GM19397 (cell line): ENCODE measurements at regions not wholly inside any gene's neighbourhood (a gene's known extent, or its start where the extent isn't known, plus 50 kb on each side); places are given as distances from the start of the nearest gene placed in this dataset.

Experiments used
- ATAC-seq: cut with Tn5 transposase; IDR thresholded peaks from one replicate; pipeline ENCODE4 v1.9.1; 2021; ENCODE audit warnings: mild to moderate bottlenecking, moderate library complexity; ENCODE audit not compliant: unreplicated experiment

DNA sequence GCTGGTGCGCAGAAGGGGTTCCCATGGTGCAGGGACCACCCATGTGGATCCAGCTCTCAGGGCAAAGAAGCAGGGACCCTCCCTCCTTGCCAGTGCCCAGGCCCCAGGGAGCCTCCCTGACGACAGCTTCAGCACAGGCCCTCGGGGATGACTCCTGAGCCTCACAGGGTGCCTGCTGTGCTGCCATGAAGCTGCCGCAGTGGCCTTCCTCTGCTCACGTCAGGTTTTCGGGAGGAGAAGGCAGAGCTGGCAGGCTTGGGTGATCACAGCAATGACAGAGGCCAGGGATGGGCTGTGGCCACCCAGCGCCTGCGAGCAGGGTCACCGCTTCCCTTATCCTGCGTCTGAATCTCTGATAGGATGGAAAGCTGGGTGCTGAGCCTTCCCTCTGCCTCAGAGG is 276.2 kb downstream of the BRD1 start:
- ATAC-seq: no peak

DNA sequence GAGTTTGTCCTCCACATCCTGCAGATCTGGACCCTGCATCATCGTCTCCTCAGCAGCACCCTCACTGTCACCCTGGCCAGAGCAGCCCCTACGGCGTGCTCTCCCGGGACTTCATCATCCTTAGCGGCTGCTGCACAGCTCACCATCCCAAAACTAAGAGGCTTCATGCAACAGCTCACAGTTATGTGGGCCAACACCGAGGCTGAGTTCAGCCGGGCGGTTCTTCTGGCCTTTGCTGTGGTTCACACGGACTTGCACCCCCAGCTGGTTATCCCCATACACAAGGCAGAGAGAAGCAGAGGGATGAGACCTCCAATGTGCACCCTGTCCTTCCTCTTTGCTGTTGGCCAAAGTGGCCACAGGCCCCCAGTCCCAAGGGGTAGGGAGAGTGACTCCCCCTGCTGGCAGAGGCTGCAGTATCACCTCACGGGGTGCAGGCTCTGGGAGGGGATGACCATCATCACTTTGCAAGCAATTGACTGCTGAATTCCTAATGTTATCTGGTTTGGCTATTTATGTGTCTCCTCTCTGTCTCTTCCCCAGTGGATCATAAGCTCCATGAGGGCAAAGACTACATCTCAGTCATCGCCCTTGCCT is 276.8 kb downstream of the BRD1 start:
- ATAC-seq: no peak

DNA sequence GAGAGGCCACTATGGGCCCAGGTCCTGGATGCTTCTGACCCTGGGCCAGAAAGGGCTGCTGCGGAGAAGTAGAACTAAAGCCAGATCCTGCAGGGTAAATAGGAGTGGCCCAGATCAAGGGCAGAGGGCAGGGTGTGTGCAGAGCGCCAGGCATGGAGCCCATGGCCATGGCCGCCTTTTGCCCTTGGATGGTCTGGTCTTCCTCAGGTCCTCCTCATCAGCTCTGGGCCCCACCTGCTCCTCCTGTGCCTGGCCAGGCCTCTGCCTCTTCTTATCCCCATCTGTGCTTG is 277.6 kb downstream of the BRD1 start:
- ATAC-seq: no peak

DNA sequence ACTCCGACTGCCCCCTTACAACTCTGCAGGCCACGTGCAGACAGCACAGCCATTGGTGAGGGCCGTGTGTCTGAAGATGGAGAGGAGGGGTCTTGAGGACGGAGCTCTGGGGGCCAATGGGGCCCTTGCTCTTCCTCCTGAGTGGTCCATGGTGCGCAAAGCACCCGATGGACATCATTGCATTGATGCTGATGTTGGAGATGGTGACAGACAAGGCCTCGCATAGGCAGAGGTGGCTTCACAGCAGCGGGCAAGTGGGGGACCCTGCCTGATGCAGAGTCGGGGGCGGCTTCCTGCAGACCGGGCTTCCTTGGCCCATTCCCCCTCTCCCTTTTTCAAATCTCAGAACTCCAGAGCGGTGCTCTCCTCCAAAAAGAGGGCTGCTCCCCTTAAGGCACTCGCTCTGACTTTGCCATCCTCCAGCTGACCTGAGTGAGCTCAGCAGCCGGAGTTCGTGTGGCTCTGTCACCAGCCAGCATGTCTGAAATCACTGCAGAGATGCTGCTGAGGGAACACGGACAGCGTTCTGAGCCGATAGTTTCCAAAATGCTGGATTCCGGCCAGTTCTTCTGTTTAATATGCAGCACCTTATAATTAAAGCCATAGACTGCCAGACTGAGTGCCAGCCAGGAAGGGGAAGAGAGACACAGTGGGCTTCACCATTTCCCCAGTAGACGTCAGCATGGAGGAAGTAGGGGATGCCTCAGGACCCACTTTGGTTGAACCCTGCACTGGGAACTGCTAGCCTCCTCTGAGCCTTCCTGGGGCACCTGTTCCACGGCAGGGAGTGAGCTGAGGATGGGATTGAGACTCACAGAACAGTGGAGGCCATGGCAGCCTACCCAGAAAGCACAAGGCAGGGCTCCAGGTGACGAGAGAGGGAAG is 278.2 kb downstream of the BRD1 start:
- ATAC-seq: no peak

DNA sequence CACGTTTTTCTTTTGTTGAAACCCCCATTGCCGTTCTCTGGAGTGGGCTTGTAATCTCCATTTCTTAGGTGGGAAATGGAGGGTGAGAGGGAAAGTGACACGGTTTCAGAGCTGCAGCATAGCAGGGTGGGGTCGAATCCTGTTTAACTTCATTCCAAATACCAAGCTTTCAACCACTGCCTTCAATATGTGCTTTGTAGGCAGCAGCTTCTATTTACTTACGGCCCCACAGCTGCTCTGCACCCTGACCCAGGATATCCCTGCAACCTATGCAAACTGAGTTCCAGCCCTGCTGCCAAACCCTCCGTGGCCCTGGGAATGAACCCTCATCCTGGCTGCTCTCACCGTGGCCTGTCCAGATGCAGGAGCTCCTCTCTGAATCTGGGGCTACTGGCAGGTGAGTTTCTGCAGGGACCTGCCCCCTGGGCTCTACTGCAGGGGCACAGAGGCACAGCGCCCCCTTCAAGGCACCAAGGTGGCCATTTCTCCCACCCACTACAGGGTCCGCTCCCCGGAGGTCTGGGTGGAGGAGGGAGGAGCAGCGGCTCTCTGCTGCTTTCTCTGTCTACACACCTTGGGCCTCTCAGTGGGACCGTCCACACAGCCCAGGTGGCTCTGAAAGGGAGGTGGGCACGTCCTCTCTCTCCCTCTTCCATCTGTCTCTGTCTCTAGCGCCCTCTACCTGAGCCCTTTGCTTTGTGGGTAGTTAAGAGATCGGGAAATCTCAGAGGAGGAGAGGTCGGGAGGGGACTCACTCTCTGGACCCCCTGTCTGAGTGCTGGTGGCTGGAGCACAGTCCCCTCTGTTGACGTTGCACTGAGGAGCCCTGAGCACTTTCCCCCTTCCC is 279.1 kb downstream of the BRD1 start:
- no peak for ATAC-seq

DNA sequence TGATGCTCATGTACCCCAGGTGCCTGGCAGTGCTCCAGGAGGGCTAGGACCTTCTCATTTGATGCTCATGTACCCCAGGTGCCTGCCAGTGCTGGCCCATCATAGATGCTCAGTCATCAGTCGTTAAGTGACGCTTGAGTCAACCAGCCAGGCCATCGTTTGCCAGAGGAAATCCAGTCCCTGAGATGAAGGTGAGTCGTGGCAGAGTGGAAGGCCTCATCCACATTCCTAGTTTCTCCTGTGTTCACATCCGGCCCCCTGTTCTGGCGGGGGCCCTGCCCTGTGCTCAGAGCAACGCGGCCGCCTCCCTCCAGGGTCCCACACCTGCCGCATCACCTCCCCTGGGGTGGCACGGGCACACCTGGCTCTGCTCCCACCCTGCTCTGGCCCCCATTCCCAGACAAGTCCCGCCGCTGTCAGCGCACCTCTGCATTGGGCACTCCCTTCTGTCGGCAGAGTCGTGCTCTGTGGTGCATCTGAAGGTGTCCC is 279.9 kb downstream of the BRD1 start:
- no peak for ATAC-seq

DNA sequence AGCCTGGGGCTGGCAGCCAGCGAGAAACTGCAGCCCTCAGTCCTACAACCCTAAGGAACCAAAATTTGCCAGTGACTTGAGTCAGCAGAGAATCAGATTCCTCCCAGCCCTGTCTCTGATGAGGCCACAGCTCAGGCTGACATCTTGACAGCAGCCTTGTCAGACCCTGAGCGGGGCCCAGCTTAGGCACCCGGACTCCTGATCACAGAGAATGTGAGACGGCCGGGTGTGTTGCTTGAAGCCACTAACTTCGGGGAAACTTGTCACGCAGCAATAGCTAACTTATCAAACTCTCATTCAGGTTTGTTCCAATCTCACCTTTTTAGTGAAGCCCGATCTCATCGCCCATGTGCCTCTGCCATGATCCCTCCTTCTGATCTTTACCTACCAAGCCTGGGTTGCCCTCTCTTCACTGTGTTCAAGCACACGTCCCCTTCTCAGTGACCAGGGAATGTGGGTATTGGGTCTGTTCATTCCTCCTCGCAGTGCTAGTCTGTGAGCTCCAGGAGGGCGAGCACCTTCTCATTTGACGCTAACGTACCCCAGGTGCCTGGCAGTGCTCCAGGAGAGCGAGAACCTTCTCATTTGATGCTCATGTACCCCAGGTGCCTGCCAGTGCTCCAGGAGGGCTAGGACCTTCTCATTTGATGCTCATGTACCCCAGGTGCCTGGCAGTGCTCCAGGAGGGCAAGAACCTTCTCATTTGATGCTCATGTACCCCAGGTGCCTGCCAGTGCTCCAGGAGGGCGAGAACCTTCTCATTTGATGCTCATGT is 280.7 kb downstream of the BRD1 start:
- no peak for ATAC-seq

DNA sequence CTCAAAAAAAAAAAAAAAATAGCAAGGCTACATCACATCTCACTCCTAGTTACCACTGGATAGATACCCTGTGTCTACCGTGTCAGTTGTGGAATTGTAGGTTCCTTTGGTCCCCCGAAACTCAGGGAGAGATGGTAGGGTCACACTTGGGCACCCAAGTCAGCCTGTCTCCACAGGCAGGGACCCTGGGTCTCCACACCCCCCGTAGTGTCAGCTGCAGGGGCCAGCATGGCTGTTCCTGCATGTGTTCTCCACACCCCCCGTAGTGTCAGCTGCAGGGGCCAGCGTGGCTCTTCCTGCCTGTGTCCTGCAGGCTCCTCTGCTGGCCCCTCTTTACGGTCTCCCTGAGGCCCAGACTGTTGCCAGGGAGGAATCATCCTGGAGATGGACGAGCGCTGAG is 282.1 kb downstream of the BRD1 start:
- no peak for ATAC-seq

DNA sequence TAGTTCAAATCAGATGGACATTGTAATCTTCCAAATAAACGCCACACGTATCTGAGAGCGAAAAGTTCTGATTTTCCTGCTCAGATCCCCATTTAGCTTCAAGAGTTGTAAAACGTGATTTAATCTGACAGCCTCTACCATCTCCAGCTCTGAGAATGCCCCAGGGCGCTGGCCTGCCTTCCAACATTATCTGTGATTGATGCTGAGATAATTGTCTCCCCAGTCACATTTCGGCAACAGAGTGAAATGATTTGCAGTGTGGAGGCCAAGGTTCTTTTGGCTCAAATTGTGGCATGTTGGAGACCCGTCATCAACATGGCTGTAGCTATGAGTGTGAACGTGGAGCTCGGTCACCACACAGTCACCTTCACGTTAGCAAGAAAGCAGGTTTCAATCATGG is 283.4 kb downstream of the BRD1 start:
- ATAC-seq: no peak

DNA sequence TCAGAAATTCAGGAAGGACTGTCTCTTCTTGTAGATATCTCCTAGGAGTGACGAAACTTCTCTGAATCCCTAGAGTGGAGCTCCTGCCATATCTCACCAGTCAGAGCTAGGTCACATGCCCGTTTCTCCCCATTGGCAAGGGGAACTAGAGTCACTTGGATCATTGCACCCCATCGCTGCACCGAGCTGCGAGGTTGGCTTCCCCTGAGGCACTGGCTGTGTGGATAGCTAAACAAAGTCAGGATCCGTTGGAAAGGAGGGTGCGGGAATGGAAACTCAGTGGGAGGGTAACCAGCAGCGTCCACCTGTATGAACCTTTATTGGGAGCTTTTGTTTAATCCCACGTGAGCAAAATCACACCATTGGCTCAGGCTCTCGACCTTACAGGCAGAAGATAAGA is 283.8 kb downstream of the BRD1 start:
- ATAC-seq: no peak

DNA sequence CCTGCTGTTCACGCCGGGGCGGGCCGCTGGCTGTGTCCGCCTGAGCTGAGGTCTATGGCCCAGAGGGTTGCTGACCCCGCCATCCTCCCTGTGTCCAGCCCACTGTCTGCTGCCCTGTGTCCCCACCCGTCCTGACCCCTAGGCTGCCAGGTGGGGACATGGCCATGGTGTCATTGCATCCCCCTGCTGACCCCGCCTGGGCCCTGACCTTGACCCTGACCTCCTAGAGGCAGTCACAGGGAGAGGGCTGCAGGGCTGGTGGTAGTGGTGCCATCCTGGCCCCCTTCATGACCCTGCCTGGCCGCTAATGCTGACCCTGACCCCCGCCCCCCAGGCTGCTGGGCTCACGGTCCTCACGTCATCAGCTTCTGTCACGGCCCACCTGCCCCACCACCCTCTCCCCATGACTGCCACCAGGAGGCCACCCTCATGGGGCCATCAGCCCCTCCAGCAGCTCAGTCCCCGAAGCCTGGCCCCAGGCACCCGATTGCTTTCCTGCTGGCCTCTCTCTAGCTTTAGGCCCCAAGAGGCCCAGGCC is 285.9 kb downstream of the BRD1 start:
- ATAC-seq: no peak

DNA sequence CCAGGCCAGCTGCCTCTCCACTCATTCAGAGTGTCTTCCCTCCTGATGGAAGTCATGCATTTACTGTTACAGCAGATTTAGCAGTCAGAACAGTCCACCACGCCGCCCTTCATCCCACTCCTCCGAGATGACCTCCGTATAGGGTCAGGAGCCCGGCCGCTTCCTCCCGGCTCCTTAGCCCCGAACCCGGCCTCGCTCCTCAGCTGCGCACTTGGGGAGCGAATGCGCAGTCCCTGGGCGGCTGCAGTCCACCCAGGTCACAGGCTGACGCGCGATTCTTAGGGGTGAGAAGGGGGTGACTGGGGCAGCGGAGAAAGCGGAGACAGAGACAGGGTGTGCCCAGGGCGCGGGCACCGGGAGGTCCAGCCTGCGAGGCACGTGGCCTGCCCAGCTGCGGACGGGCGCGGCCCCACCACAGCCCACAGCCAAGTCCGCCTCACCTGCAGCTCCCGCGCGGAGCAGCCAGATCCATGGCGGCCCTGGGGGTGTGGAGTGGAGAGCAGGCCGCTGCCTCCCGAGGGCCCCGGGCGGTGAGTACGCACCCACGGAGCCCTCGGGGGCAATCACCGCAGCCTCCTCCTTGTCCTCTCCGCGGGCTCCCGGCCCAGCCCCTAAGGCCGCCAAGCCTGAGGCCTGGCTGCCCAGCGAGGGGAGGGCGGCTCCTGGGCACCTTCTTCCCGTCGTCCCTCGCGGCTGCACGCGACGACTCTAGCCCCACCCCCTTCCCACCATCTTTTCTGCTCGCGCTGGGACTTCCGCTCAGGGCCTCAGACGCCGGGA is 286.6 kb downstream of the BRD1 start:
- no peak for ATAC-seq

DNA sequence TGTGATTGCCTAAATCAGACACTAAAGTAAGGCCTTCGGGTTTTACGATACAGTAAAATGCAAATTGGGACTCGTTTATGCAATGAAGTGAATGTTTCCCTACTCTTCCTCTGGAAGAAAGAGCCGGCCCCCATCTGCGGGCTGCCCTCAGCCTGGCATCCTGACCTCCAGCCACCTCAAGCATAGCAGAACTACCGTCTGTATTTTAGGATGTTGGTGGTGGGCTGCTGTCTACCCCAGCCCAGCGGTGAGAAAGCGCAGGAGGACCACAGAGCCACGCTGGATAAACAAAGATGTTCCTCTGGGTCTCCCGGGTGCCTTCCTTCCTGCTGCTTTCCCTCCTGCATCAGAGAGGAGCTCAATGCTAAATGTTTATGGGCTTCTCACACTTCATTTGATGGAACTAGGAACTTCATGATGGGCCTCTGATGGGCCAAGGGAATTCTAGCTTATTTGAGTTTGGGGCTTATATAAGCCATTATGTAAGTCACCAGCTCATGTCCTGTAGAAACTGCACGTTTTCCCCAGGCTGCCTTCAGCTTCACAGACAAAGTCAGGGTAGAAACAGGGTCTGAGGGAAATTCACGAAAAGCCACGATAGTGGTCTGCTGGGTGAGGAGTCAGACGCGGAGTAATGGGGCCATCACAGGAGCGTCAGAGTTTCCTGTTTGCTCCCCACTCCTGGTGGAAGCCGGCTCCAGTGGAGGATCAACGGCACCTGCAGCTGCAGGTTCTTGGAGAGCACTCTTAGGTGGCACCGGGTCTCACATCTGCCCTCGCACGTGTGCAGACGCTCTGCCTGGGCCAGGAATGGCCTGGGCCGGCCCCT is 287.4 kb downstream of the BRD1 start:
- ATAC-seq: no peak

DNA sequence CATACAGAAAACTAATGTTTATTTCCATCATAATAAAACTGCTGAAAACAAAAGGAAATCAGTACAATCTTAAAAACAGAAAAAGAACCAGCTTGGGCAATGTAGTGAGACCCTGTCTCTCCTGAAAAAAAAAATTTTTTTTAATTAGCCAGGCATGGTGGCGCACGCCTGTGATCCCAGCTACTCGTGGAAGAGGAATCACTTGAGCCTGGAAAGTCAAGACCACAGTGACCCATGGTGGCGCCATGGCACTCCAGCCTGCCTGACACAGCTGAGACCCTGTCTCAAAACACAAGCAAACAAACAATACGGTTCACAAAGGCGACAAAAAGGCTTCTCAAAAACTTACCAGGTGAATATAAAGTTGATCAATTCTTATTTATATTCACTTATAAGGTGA is 289.7 kb downstream of the BRD1 start:
- no peak for ATAC-seq

DNA sequence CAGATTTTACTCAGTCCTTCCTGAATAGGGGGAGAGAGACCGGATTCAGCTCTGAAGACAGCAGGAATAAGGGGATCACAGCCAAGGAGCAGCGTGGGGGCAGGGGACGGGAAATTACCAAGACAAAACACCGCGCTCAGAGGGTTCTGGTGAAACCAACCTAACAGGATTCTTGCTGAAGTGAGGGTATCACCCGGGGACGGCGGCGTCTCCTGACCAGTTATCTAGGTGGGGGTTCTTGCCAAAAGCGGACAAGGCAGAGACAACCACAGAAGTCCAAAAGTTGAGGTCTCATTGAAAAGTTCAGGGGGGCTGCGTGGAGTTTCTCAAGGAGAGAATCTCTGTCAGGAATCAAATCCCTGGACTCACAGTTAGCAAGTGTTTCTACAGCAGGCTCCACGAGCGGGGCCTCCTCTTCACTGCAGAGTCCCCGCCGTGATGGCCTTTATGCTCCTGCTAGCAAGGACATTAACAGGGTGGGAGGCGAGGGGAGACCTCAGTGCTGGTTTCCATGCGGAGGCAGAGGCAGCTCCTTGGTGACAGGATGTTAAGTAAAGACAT is 291.0 kb downstream of the BRD1 start:
- no peak for ATAC-seq

DNA sequence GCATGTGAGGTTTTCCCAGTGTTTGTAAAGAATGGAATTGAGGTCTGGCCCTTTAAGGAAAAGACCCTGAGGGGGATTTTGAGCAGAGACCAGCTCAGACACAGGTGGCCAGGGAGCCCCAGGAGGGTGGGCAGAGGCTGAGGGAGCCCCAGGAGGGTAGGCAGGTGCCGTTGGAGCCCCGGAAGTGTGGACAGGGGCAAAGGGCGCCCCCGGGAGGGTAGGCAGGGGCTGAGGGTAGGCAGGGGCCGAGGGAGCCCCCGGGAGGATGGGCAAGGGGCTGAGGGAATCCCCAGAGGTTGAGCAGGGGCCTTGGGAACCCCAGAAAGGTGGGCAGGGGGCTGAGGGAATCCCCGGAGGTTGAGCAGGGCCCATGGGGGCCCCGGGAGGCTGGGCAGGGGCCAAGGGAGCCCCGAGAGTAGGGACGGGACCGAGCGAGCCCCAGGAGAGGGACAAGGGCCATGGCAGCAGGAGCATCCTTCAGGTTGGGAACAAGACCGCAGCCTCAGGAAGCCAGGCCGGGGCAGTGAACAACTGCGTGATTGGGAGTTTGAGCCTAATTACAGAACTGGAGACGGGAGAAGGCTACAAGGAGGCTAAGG is 292.0 kb downstream of the BRD1 start:
- ATAC-seq: no peak

DNA sequence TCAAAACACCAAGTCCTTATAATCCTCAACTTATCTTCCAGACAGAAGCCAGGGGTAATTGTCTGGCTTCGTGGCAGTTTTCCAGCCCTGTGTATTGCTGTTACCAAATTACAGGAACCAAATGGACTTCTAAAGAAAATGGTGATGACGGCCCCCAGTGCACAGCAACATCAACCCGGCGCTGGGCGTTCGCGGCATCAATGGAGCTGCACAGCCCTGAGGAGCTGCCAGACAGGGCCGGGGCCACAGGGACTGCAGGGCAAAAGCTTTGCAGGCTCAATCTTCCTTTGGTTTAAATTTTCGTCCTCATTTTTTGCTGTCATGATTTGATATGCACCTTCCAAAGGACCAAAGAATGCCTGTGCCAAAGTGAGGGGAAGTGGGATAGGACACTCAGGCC is 292.5 kb downstream of the BRD1 start:
- ATAC-seq: no peak

DNA sequence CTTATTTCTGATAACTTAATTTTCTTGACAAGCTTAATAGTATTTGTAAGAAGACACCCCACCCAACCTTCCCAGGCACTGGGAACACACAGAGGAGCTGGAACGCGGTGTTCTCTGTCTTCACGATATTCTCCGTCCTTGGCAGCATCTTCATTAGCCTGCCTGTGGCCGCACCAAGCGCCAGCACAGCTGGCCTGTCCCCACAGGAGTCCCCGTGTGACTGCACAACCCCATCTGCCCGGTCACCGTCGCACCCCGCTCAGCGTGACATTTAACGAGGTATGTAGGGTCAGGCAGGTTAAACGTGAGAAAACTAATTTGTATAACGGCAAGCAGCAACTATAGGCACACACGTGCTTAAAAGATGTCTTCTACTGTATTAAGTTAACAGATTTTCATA is 293.3 kb downstream of the BRD1 start:
- no peak for ATAC-seq
